NCI-H460 (cell line): ENCODE measurements at regions not wholly inside any gene's neighbourhood (a gene's known extent, or its start where the extent isn't known, plus 50 kb on each side); places are given as distances from the start of the nearest gene placed in this dataset.

Experiments
- DNase-seq: peaks from one replicate; pipeline ENCODE4 v3.0.0-alpha.2; 2016; ENCODE audit warnings: low read depth; ENCODE audit errors: extremely low read depth

- DNase-seq, result no peak
Observed at GRCh38 chr6:9437836-9438235, 977.0 kb downstream of the TFAP2A start.

GRCh38 chr6:9435281-9435680, 979.6 kb downstream of the TFAP2A start:
- DNase-seq, result no peak

- DNase-seq, result no peak
Observed at GRCh38 chr6:9431945-9432344, 982.9 kb downstream of the TFAP2A start.

GRCh38 chr6:9428421-9429172, 986.3 kb downstream of the TFAP2A start:
- DNase-seq, result no peak

- no peak for DNase-seq
Observed at GRCh38 chr6:9422138-9422537, 986.8 kb upstream of the SLC35B3 start.

- no peak for DNase-seq
Observed at GRCh38 chr6:9420316-9421015, 985.1 kb upstream of the SLC35B3 start.

- DNase-seq, result no peak
Observed at GRCh38 chr6:9417400-9417799, 982.1 kb upstream of the SLC35B3 start.

GRCh38 chr6:9412951-9413559, 977.7 kb upstream of the SLC35B3 start:
- peak; percentile 48 for DNase-seq

- DNase-seq, result no peak
Observed at GRCh38 chr6:9409126-9409525, 973.8 kb upstream of the SLC35B3 start.

- DNase-seq, result no peak
Observed at GRCh38 chr6:9408402-9409117, 973.2 kb upstream of the SLC35B3 start.

GRCh38 chr6:9405825-9406224, 970.5 kb upstream of the SLC35B3 start:
- no peak for DNase-seq

- no peak for DNase-seq
Observed at GRCh38 chr6:9405369-9405768, 970.0 kb upstream of the SLC35B3 start.

- DNase-seq, result no peak
Observed at GRCh38 chr6:9404351-9405146, 969.2 kb upstream of the SLC35B3 start.

- no peak for DNase-seq
Observed at GRCh38 chr6:9403736-9404135, 968.4 kb upstream of the SLC35B3 start.

- no peak for DNase-seq
Observed at GRCh38 chr6:9401960-9402359, 966.6 kb upstream of the SLC35B3 start.

GRCh38 chr6:9399916-9400315, 964.6 kb upstream of the SLC35B3 start:
- peak; percentile 49 for DNase-seq

- no peak for DNase-seq
Observed at GRCh38 chr6:9398767-9399373, 963.5 kb upstream of the SLC35B3 start.

GRCh38 chr6:9398071-9398766, 962.9 kb upstream of the SLC35B3 start:
- DNase-seq, result no peak

- no peak for DNase-seq
Observed at GRCh38 chr6:9388596-9388995, 953.3 kb upstream of the SLC35B3 start.
